HepG2 (cell line): ENCODE measurements at regions not wholly inside any gene's neighbourhood (a gene's known extent, or its start where the extent isn't known, plus 50 kb on each side); places are given as distances from the start of the nearest gene placed in this dataset.

Experiments
- ATAC-seq: fragments of 200-7000 bp; cut with Tn5 transposase; 3 replicates; pipeline ENCODE4 v1.9.1; 2020; ENCODE audit warnings: mild to moderate bottlenecking, moderate library complexity
- BruUV-seq: library from RNA; stranded (reverse); fragments of 400-500 nt; replicated peaks from 2 replicates; lab custom pipeline; 2021; lab: Mats Ljungman, UMichigan
- CTCF ChIA-PET: fragments of 300-600 bp; formaldehyde crosslinking; extraction: SDS; loops from one replicate; lab custom pipeline; 2021; ENCODE audit warnings: low total read pairs, inconsistent platforms, low intra/inter-chr PET ratio; lab: Yijun Ruan, JAX
- POLR2A ChIA-PET: fragments of 350-600 bp; sonication (Branson Sonifier 250); formaldehyde crosslinking; loops from one replicate; lab custom pipeline; 2020; ENCODE audit warnings: antibody characterized with exemption, inconsistent platforms; lab: Yijun Ruan, JAX
- DNase-seq: peaks from one replicate; pipeline ENCODE4 v3.0.0-alpha.2; 2015; ENCODE audit warnings: low spot score
- FAIRE-seq: peaks from 3 replicates; lab custom pipeline; 2011; peaks lifted over from hg19 to GRCh38; lab: Jason Lieb, UNC
- H2AFZ ChIP-seq: one replicate; pipeline ENCODE4 v1.6.1; 2011; ENCODE audit warnings: low read length, inconsistent platforms
- H3K27ac ChIP-seq: fragments of 300-600 bp; 3 replicates; pipeline ENCODE4 v1.8.0; 2011; ENCODE audit warnings: mixed run types, mild to moderate bottlenecking, mixed read lengths, low read length, inconsistent platforms; ENCODE audit not compliant: insufficient read depth; ENCODE audit errors: extremely low read length
- H3K27me3 ChIP-seq, 2 experiments: fragments of 200-600 bp in 1 of 2; 2 replicates in 1 of 2; 3 replicates in 1 of 2; pipeline versions ENCODE4 v1.6.0 to v1.8.0; 2011; ENCODE audit warnings: low read length in 2 of 2, mild to moderate bottlenecking in 2 of 2, moderate library complexity in 2 of 2, inconsistent platforms in 1 of 2; ENCODE audit not compliant: insufficient read depth in 2 of 2, control insufficient read depth in 1 of 2
- H3K36me3 ChIP-seq, 2 experiments: fragments of 200-600 bp in 1 of 2; replicated peaks in 1 of 2; 2 replicates in 1 of 2; 3 replicates in 1 of 2; pipeline versions ENCODE4 v1.5.1 to v1.8.0; 2011; ENCODE audit warnings: low read length in 2 of 2, inconsistent platforms in 1 of 2; ENCODE audit not compliant: insufficient read depth in 2 of 2, control insufficient read depth in 1 of 2
- H3K4me1 ChIP-seq: 2 replicates; pipeline ENCODE4 v1.5.1; 2012; ENCODE audit warnings: low read length, inconsistent platforms; ENCODE audit not compliant: insufficient read depth
- H3K4me2 ChIP-seq: 2 replicates; pipeline ENCODE4 v1.6.0; 2011; ENCODE audit warnings: low read depth, low read length, inconsistent platforms
- H3K4me3 ChIP-seq, 3 experiments: fragments of 200-600 bp in 1 of 3; sonication (generic), shearing (Covaris generic) in 1 of 3; replicated peaks in 1 of 3; 2 replicates each; pipeline ENCODE4 v1.5.1; 2011 to 2016; ENCODE audit warnings: low read length in 3 of 3, inconsistent platforms in 2 of 3, low read depth in 2 of 3, mild to moderate bottlenecking in 2 of 3, control low read depth in 1 of 3, mixed read lengths in 1 of 3; ENCODE audit not compliant: insufficient read depth in 1 of 3
- H3K79me2 ChIP-seq: one replicate; pipeline ENCODE4 v1.6.1; 2011; ENCODE audit warnings: low read length, inconsistent platforms; ENCODE audit not compliant: insufficient read depth
- H3K9ac ChIP-seq: 2 replicates; pipeline ENCODE4 v1.6.0; 2011; ENCODE audit warnings: mild to moderate bottlenecking, low read depth, low read length, inconsistent platforms; ENCODE audit not compliant: insufficient read depth
- H3K9me3 ChIP-seq: 2 replicates; pipeline ENCODE4 v1.5.1; 2012; ENCODE audit warnings: mild to moderate bottlenecking, low read length
- H4K20me1 ChIP-seq: 2 replicates; pipeline ENCODE4 v1.6.0; 2011; ENCODE audit warnings: inconsistent platforms, mild to moderate bottlenecking, low read length, moderate library complexity; ENCODE audit not compliant: insufficient read depth
- ZNF260 ChIP-seq: sonication (generic); formaldehyde crosslinking; IDR thresholded peaks from 2 replicates; pipeline ENCODE4 v1.4.0; 2020; ENCODE audit warnings: missing genetic modification reagents, low read depth, mild to moderate bottlenecking, borderline replicate concordance
- WGBS: methylation state at CpG from one replicate; pipeline ENCODE4 v1.1.6; 2017; ENCODE audit warnings: low lambda C conversion rate; 5-methylcytosine and 5-hydroxymethylcytosine counted together
- in situ Hi-C: cut with HindIII; loops from 2 replicates; pipeline ENCODE4 v1.10.0; 2017; ENCODE audit warnings: low pct_unique_long_range_greater_than_20kb; ENCODE audit not compliant: extremely low pct_ligation_motif_present
- intact Hi-C: fragments of 100-400 bp; cut with micrococcal nuclease; formaldehyde crosslinking; loops from one replicate; pipeline ENCODE4 v1.10.0; 2022; ENCODE audit not compliant: unreplicated experiment
- TF ChIP-seq, protein P1 (sequence below): sonication (generic); formaldehyde crosslinking; IDR thresholded peaks from 2 replicates; pipeline ENCODE4 v1.4.0; 2020; ENCODE audit warnings: missing genetic modification reagents
- TF ChIP-seq, protein P2 (sequence below): sonication (generic); IDR thresholded peaks from 2 replicates; pipeline ENCODE4 v1.6.1; 2016; ENCODE audit warnings: low read depth, borderline replicate concordance

- 2% methylated on average over 3 of the region's 3 CpGs for whole genome bisulfite sequencing
- peak; percentile 13 for DNase-seq
Measured at GRCh38 chr6:82570083-82570482, 206.5 kb downstream of the TPBG start.

More at GRCh38 chr6:82570083-82570482, 206.5 kb downstream of the TPBG start:
- no peaks in the 10 kb centered on the region for H3K9me3 ChIP-seq
- no peaks in the 10 kb centered on the region for H3K36me3 ChIP-seq
- no peak overlapping the region for H3K9ac ChIP-seq
- BruUV-seq: no TSS peak
- CTCF ChIA-PET: no interaction called here
- H3K27me3 ChIP-seq: peaks cover 0 to 4% of the 10 kb centered on the region in 2 experiments; a peak in 1 of 5 replicates
- no peaks in the 10 kb centered on the region for H4K20me1 ChIP-seq
- intact Hi-C loops (no loop called here), in situ Hi-C loops (no loop called here)
- no peaks in the 10 kb centered on the region for H3K79me2 ChIP-seq
- FAIRE-seq (no peak), ATAC-seq (peak; percentile 60)
- H3K4me1 ChIP-seq: no peaks in the 10 kb centered on the region
- H2AFZ ChIP-seq: no peak overlapping the region
- H3K27ac ChIP-seq: no peak overlapping the region
- no peak for TF ChIP-seq ZNF260 (CRISPR knock-in tag)
- TF ChIP-seq, protein P1, sequence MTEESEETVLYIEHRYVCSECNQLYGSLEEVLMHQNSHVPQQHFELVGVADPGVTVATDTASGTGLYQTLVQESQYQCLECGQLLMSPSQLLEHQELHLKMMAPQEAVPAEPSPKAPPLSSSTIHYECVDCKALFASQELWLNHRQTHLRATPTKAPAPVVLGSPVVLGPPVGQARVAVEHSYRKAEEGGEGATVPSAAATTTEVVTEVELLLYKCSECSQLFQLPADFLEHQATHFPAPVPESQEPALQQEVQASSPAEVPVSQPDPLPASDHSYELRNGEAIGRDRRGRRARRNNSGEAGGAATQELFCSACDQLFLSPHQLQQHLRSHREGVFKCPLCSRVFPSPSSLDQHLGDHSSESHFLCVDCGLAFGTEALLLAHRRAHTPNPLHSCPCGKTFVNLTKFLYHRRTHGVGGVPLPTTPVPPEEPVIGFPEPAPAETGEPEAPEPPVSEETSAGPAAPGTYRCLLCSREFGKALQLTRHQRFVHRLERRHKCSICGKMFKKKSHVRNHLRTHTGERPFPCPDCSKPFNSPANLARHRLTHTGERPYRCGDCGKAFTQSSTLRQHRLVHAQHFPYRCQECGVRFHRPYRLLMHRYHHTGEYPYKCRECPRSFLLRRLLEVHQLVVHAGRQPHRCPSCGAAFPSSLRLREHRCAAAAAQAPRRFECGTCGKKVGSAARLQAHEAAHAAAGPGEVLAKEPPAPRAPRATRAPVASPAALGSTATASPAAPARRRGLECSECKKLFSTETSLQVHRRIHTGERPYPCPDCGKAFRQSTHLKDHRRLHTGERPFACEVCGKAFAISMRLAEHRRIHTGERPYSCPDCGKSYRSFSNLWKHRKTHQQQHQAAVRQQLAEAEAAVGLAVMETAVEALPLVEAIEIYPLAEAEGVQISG (CRISPR knock-in tag): 0 out of 2 replicates have a peak, but pooled peaks have one; percentile 31
- TF ChIP-seq, protein P2, sequence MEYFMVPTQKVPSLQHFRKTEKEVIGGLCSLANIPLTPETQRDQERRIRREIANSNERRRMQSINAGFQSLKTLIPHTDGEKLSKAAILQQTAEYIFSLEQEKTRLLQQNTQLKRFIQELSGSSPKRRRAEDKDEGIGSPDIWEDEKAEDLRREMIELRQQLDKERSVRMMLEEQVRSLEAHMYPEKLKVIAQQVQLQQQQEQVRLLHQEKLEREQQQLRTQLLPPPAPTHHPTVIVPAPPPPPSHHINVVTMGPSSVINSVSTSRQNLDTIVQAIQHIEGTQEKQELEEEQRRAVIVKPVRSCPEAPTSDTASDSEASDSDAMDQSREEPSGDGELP: peak; percentile 46; the same call in 1 of the 2 replicates
- POLR2A ChIA-PET: no interaction called here
- H3K4me3 ChIP-seq: no peak overlapping the region
- no peak overlapping the region for H3K4me2 ChIP-seq
